Stomach smooth muscle (tissue), 2 donors: ENCODE measurements at regions not wholly inside any gene's neighbourhood (a gene's known extent, or its start where the extent isn't known, plus 50 kb on each side); places are given as distances from the start of the nearest gene placed in this dataset.

Experiments used
- H3K27ac ChIP-seq: one replicate; pipeline ENCODE4 v1.7.0; 2013; ENCODE audit warnings: mild to moderate bottlenecking, low read length, inconsistent platforms
- H3K27me3 ChIP-seq, 2 donors: one replicate each; pipeline ENCODE4 v1.7.0; 2013; ENCODE audit warnings: low read length in 2 of 2; ENCODE audit not compliant: insufficient read depth in 2 of 2, control insufficient read depth in 1 of 2
- H3K36me3 ChIP-seq, 2 donors: one replicate each; pipeline ENCODE4 v1.7.0; 2013; ENCODE audit warnings: low read length in 2 of 2; ENCODE audit not compliant: control insufficient read depth in 2 of 2, insufficient read depth in 2 of 2
- H3K4me1 ChIP-seq: one replicate; pipeline ENCODE4 v1.7.0; 2013; ENCODE audit warnings: low read length; ENCODE audit not compliant: control insufficient read depth, insufficient read depth
- H3K4me3 ChIP-seq, 2 donors: one replicate each; pipeline ENCODE4 v1.7.0; 2013; ENCODE audit warnings: low read length in 2 of 2
- H3K9ac ChIP-seq, 2 donors: one replicate each; pipeline ENCODE4 v1.7.0; 2013; ENCODE audit warnings: low read length in 2 of 2, mild to moderate bottlenecking in 1 of 2
- H3K9me3 ChIP-seq, 2 donors: one replicate each; pipeline ENCODE4 v1.7.0; 2013; ENCODE audit warnings: low read length in 2 of 2; ENCODE audit not compliant: control insufficient read depth in 2 of 2
- donor health status: healthy.
- donor health status: Pancreatic carcinoma.

- Histone ChIP-seq H3K9me3 (no peaks in the 10 kb centered on the region), H3K4me1 (peaks cover 12% of the 10 kb centered on the region), H3K36me3 (no peaks in the 10 kb centered on the region), H3K9ac (no peak overlapping the region), H3K27me3 (no peaks in the 10 kb centered on the region), H3K4me3 (no peak overlapping the region), H3K27ac (peak overlapping the region; percentile 67)
Observed at GRCh38 chr2:217065695-217066405, 206.0 kb upstream of the TNP1 start.

GRCh38 chr2:217065012-217065290 is 205.1 kb upstream of the TNP1 start:
- H3K9me3 ChIP-seq: no peaks in the 10 kb centered on the region
- peaks cover 12% of the 10 kb centered on the region for H3K4me1 ChIP-seq
- H3K27ac ChIP-seq: no peak overlapping the region
- no peaks in the 10 kb centered on the region for H3K36me3 ChIP-seq
- no peaks in the 10 kb centered on the region for H3K27me3 ChIP-seq
- no peak overlapping the region for H3K4me3 ChIP-seq
- peak overlapping the region; percentile 5 to 53 for H3K9ac ChIP-seq

- no peaks in the 10 kb centered on the region for H3K9me3 ChIP-seq
- no peak overlapping the region for H3K27ac ChIP-seq
- H3K9ac ChIP-seq: peak overlapping the region; percentile 5 to 53
- H3K36me3 ChIP-seq: no peaks in the 10 kb centered on the region
- H3K4me1 ChIP-seq: peaks cover 12% of the 10 kb centered on the region
- H3K4me3 ChIP-seq: peak overlapping the region in 1 of 2 donors; percentile 49
- H3K27me3 ChIP-seq: no peaks in the 10 kb centered on the region
Observed at GRCh38 chr2:217064234-217065011, 204.6 kb upstream of the TNP1 start.

GRCh38 chr2:217063238-217063755 is 203.4 kb upstream of the TNP1 start:
- H3K4me1 ChIP-seq: peaks cover 12% of the 10 kb centered on the region
- no peaks in the 10 kb centered on the region for H3K9me3 ChIP-seq
- no peak overlapping the region for H3K4me3 ChIP-seq
- no peaks in the 10 kb centered on the region for H3K27me3 ChIP-seq
- H3K27ac ChIP-seq: no peak overlapping the region
- H3K36me3 ChIP-seq: no peaks in the 10 kb centered on the region
- H3K9ac ChIP-seq: no peak overlapping the region

DNA sequence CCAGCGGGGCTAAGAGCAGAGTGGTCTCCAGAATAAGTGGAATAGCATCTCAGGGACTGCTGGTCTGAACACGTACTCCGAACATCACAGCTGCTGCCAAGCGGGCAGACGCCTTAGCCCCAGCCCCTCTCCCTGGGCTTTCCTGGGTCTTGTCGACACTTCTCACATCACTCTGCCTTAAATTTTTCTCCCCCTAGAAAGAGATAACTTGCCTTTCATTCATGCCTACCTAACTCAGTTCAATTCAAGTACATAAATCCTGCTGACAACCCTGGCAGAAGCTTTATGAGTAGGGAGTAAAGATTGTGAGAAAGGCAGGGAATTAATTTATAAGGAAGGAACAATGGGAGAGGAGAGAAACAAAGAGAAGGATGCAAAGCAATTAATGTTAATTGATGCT is 202.9 kb upstream of the TNP1 start:
- peaks cover 12% of the 10 kb centered on the region for H3K4me1 ChIP-seq
- H3K4me3 ChIP-seq: no peak overlapping the region
- H3K27ac ChIP-seq: no peak overlapping the region
- no peak overlapping the region for H3K9ac ChIP-seq
- H3K36me3 ChIP-seq: no peaks in the 10 kb centered on the region
- H3K9me3 ChIP-seq: no peaks in the 10 kb centered on the region
- no peaks in the 10 kb centered on the region for H3K27me3 ChIP-seq

GRCh38 chr2:217061916-217062505 is 202.1 kb upstream of the TNP1 start:
- no peaks in the 10 kb centered on the region for H3K36me3 ChIP-seq
- H3K4me1 ChIP-seq: peaks cover 10% of the 10 kb centered on the region
- H3K4me3 ChIP-seq: no peak overlapping the region
- H3K9me3 ChIP-seq: no peaks in the 10 kb centered on the region
- H3K9ac ChIP-seq: no peak overlapping the region
- no peaks in the 10 kb centered on the region for H3K27me3 ChIP-seq
- H3K27ac ChIP-seq: no peak overlapping the region

GRCh38 chr2:217060951-217061547 is 201.2 kb upstream of the TNP1 start:
- Histone ChIP-seq H3K27me3 (no peaks in the 10 kb centered on the region), H3K36me3 (no peaks in the 10 kb centered on the region), H3K4me3 (no peak overlapping the region), H3K9ac (no peak overlapping the region), H3K27ac (no peak overlapping the region), H3K9me3 (no peaks in the 10 kb centered on the region), H3K4me1 (peaks cover 4% of the 10 kb centered on the region)

DNA sequence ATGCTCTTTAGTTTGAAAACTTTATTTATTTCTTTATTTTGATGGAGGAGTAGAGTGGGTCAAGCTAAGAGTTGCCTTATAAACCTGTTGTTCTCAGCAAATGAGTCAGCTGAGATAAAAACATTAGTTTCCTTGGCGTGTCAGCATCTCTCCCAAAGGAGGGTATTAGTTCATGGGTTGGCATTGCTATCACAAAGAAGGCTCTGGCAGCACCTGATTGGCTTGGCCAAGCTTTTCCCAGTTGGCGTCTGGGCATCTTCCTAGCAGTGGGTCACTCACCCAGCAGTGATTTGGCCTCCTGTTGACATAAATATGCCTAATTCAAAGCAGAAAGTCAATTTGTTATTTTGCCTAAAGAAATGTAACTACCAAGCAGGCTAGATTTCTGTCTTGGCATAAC is 200.7 kb upstream of the TNP1 start:
- Histone ChIP-seq H3K9ac (no peak overlapping the region), H3K9me3 (no peaks in the 10 kb centered on the region), H3K36me3 (no peaks in the 10 kb centered on the region), H3K4me3 (no peak overlapping the region), H3K27ac (no peak overlapping the region), H3K27me3 (no peaks in the 10 kb centered on the region), H3K4me1 (peaks cover 4% of the 10 kb centered on the region)

- Histone ChIP-seq H3K27me3 (no peaks in the 10 kb centered on the region), H3K9me3 (no peaks in the 10 kb centered on the region), H3K4me3 (no peak overlapping the region), H3K9ac (no peak overlapping the region), H3K36me3 (no peaks in the 10 kb centered on the region), H3K27ac (no peak overlapping the region), H3K4me1 (peaks cover 3% of the 10 kb centered on the region)
Observed at GRCh38 chr2:217058791-217059755, 199.2 kb upstream of the TNP1 start.

GRCh38 chr2:217057773-217058172 is 197.9 kb upstream of the TNP1 start:
- no peaks in the 10 kb centered on the region for H3K27me3 ChIP-seq
- no peak overlapping the region for H3K27ac ChIP-seq
- no peaks in the 10 kb centered on the region for H3K9me3 ChIP-seq
- H3K4me1 ChIP-seq: no peaks in the 10 kb centered on the region
- no peak overlapping the region for H3K9ac ChIP-seq
- no peak overlapping the region for H3K4me3 ChIP-seq
- no peaks in the 10 kb centered on the region for H3K36me3 ChIP-seq
